ACC112 (cell line): ENCODE measurements at regions not wholly inside any gene's neighbourhood (a gene's known extent, or its start where the extent isn't known, plus 50 kb on each side); places are given as distances from the start of the nearest gene placed in this dataset.

Source experiments
- H2AFZ ChIP-seq: fragments of 200-600 bp; sonication (generic); one replicate; pipeline ENCODE4 v1.6.0; 2017; ENCODE audit warnings: antibody characterized with exemption, low read length; ENCODE audit not compliant: unreplicated experiment
- H3K27ac ChIP-seq: fragments of 200-600 bp; sonication (generic); 2 replicates; pipeline ENCODE4 v1.5.1; 2014; ENCODE audit warnings: low read depth, mild to moderate bottlenecking, antibody characterized with exemption, low read length, moderate library complexity
- H3K27me3 ChIP-seq: fragments of 200-600 bp; sonication (generic); 2 replicates; pipeline ENCODE4 v1.6.1; 2014; ENCODE audit warnings: mild to moderate bottlenecking, antibody characterized with exemption, low read length, moderate library complexity, mixed read lengths; ENCODE audit not compliant: insufficient read depth
- H3K36me3 ChIP-seq: fragments of 200-600 bp; sonication (generic); 2 replicates; pipeline ENCODE4 v1.6.1; 2016; ENCODE audit warnings: mild to moderate bottlenecking, antibody characterized with exemption, low read length, moderate library complexity, mixed read lengths; ENCODE audit not compliant: insufficient read depth
- H3K4me1 ChIP-seq: fragments of 200-600 bp; sonication (generic); one replicate; pipeline ENCODE4 v1.6.1; 2016; ENCODE audit warnings: low read length, mixed read lengths; ENCODE audit not compliant: insufficient read depth, unreplicated experiment, control insufficient read depth
- H3K4me3 ChIP-seq: fragments of 200-600 bp; sonication (generic); 2 replicates; pipeline ENCODE4 v1.5.1; 2014; ENCODE audit warnings: mild to moderate bottlenecking, low read depth, low read length
- H3K79me2 ChIP-seq: fragments of 200-600 bp; sonication (generic); one replicate; pipeline ENCODE4 v1.6.0; 2016; ENCODE audit warnings: low read length; ENCODE audit not compliant: control insufficient read depth, unreplicated experiment, insufficient read depth

DNA sequence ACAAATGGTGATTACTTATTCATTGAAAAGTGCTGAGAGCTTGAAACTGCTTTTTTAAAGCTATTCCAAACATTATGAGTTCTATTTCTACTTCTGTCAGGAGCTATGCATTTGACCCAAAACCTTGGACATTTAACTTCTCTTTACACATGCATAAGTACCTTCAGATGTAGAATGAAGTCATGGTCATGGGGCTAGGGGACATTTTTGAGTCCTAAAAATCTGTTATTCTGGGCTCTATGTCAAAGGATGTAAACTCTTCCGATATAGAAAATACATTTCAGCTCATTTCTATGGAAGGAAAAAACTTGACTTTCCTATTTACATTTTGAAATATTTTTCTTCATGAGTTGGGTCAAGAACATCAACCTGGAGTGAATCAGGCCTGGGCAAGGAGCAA lies 179.5 kb upstream of the CXCL12 start:
- Histone ChIP-seq H3K36me3 (no peaks in the 10 kb centered on the region), H3K79me2 (no peaks in the 10 kb centered on the region), H3K4me3 (no peak overlapping the region), H3K4me1 (peaks cover 25% of the 10 kb centered on the region), H2AFZ (no peak overlapping the region), H3K27me3 (no peaks in the 10 kb centered on the region), H3K27ac (no peak overlapping the region)

DNA sequence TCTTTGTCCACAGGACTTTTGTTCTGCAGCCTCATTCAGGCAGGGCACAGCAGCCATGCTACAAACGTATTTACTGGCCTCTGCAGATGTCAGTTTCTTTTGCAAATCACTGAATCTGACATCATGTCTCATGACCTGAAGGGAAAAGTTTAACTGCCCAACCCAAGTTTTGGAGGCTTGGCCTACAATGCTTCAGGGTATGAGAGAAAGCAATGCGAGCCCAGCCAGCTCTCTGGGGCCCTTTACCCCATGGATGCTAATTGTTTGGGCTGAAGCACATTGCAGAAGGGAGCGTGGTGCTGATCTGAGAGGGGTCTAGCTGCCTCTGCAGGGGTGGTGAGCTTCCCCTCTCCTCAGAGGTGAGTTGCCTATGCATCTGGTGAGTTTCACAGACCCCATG lies 179.9 kb upstream of the CXCL12 start:
- H2AFZ ChIP-seq, result no peak overlapping the region
- H3K36me3 ChIP-seq, result no peaks in the 10 kb centered on the region
- peaks cover 28% of the 10 kb centered on the region for H3K4me1 ChIP-seq
- no peak overlapping the region for H3K27ac ChIP-seq
- no peak overlapping the region for H3K4me3 ChIP-seq
- no peaks in the 10 kb centered on the region for H3K27me3 ChIP-seq
- H3K79me2 ChIP-seq, result no peaks in the 10 kb centered on the region

DNA sequence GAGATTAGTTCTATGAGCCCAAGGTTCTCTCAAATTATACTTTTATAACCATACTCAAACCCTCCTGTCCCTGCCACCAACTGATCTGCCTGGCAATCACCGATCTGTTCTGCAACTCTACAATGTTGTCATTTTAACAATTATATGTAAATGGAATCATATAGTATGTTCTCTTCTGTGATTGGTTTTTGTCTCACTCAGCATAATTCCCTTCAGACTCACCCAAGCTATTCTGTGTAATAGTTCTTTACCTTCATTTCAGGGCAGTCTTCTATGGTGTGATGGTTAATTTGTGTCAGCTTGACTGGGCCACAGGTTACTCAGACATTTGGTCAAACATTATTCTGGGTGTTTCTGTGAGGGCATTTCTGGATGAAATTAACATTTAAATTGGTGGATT lies 181.9 kb upstream of the CXCL12 start:
- no peak overlapping the region for H3K27ac ChIP-seq
- no peak overlapping the region for H3K4me3 ChIP-seq
- no peaks in the 10 kb centered on the region for H3K36me3 ChIP-seq
- peaks cover 43% of the 10 kb centered on the region for H3K4me1 ChIP-seq
- H2AFZ ChIP-seq, result no peak overlapping the region
- no peaks in the 10 kb centered on the region for H3K27me3 ChIP-seq
- no peaks in the 10 kb centered on the region for H3K79me2 ChIP-seq

DNA sequence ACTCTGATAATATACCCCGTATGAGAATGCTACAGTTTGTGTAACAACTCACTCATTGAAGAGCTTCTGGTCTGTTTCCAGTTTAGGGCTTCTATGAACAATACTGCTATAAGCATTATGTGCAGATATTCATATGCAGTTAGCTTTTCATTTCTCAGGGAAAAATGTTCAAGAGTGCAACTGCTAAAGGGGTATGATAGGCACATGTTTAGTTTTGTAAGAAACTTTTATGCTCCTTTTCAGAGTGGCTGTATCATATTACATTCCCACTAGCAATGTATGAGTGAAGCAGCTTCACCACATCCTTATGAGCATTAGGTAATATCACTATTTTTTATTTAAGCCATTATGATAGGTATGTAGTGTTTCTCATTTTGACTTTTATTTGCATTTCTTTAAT lies 182.6 kb upstream of the CXCL12 start:
- H3K4me3 ChIP-seq, result no peak overlapping the region
- no peaks in the 10 kb centered on the region for H3K27me3 ChIP-seq

DNA sequence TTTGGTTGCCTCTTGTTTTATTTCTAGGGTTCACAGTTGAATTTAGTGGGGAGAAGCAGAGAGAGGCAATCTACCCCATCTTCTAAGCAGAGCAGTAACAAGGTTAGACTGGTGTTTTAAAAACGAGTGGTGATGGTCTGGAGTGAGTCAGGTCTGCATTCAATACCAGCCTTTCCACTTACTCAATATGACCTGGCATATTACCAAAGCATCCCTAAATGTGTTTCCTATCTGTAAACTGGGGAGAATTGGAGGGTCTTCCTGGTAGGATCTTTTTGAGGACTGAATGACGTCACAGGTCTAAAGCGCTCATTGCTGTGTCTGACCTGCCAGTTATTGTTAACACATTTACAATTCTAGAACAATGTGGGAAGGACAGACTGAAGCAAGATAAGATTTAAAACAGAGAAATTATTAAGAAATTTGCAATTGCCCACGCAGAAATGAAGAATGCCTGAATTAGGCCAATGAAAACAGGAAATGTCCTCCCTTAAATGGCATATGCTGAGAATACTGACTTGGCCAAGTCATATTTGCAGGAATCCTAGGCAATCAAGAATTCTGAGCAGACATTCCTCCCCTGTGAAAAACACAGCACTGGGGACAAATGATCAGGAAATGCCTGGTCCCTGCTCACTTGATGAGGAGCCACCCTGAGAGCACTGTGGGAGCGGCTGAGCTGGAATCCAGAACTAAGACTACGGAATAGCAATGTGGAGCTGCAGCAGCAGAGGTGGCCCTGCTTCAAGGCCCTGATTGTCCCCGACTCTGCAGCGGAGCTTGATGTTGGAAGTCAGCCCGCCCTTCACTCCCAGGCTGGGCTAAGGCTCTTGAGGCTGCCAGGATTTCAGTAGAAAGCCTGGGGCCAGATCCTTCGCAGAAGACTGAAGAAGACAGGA lies 184.5 kb upstream of the CXCL12 start:
- H2AFZ ChIP-seq, result peak overlapping the region; percentile 94
- peak overlapping the region; percentile 98 for H3K27ac ChIP-seq
- no peaks in the 10 kb centered on the region for H3K79me2 ChIP-seq

More for the DNA sequence above, 182.6 kb upstream of the CXCL12 start:
- peaks cover 46% of the 10 kb centered on the region for H3K4me1 ChIP-seq
- peak overlapping the region; percentile 41 for H2AFZ ChIP-seq
- no peaks in the 10 kb centered on the region for H3K79me2 ChIP-seq
- no peaks in the 10 kb centered on the region for H3K36me3 ChIP-seq
- H3K27ac ChIP-seq, result no peak overlapping the region

DNA sequence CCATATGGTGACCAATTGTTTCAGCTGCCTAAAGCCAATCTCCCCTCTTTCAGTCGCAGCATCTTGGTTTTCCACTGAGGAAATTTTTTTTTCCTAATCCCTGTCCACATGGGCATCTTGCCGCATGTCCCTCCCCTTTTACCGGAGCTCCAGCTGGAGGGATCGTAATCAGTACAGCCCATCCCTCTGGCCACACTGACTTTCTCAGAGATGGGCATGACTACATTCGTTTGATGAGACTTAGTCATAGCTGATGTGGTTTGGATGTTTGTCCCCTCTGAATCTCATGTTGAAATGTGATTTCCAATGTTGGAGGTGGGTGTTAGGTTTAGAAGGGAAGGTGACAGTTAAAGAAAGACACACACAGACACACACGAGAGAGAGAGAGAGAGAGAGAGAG lies 186.8 kb upstream of the CXCL12 start:
- Histone ChIP-seq H3K79me2 (no peaks in the 10 kb centered on the region), H3K4me1 (peaks cover 46% of the 10 kb centered on the region), H3K4me3 (no peak overlapping the region), H3K27ac (no peak overlapping the region), H2AFZ (no peak overlapping the region), H3K36me3 (no peaks in the 10 kb centered on the region), H3K27me3 (no peaks in the 10 kb centered on the region)

More for the DNA sequence above, 184.5 kb upstream of the CXCL12 start:
- H3K4me3 ChIP-seq, result peak overlapping the region; percentile 51
- peaks cover 46% of the 10 kb centered on the region for H3K4me1 ChIP-seq
- H3K36me3 ChIP-seq, result no peaks in the 10 kb centered on the region
- H3K27me3 ChIP-seq, result no peaks in the 10 kb centered on the region

DNA sequence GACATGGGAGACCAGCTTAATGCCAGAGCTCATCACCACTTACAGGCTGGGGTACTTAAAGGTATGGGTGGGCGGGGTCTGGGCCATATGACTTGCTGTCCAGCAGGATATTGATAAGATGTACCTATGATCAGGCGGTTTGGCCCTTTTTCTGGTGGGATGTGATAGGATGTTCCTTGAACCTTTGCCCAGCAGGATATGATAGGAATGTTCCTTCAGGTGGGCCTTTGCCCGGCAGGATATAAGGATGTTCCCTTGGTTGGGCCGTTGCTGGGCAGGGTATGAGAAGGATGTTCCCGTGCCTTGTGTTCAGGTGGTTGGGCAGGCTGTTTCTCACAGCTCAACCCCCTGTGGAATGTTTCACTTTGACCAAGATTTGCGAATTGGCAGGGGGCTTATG lies 187.2 kb upstream of the CXCL12 start:
- H2AFZ ChIP-seq, result no peak overlapping the region
- no peak overlapping the region for H3K4me3 ChIP-seq
- H3K27me3 ChIP-seq, result no peaks in the 10 kb centered on the region
- peaks cover 43% of the 10 kb centered on the region for H3K4me1 ChIP-seq
- H3K79me2 ChIP-seq, result no peaks in the 10 kb centered on the region
- H3K36me3 ChIP-seq, result no peaks in the 10 kb centered on the region
- H3K27ac ChIP-seq, result no peak overlapping the region

DNA sequence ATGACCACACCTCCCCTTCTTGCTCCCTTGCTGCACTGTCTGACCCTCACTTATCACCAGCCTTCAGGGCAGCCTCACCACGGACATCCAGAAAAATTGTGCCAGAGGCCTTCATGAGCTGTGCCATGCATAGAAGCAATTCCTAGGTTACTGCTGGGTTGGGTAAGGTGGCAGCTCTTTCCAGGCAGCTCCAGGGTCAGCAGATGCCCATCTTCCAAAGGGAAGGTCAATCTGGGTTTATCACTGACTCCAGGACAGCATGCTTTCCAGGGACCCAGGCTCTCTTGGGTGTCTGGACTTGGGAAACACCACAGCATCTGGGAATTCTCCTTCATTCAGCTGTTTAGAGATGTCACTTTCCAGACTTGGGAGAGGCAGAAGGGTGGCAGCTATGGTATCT lies 188.9 kb upstream of the CXCL12 start:
- Histone ChIP-seq H3K4me1 (peaks cover 26% of the 10 kb centered on the region), H3K27me3 (no peaks in the 10 kb centered on the region), H2AFZ (no peak overlapping the region), H3K36me3 (no peaks in the 10 kb centered on the region), H3K4me3 (no peak overlapping the region), H3K79me2 (no peaks in the 10 kb centered on the region), H3K27ac (no peak overlapping the region)

DNA sequence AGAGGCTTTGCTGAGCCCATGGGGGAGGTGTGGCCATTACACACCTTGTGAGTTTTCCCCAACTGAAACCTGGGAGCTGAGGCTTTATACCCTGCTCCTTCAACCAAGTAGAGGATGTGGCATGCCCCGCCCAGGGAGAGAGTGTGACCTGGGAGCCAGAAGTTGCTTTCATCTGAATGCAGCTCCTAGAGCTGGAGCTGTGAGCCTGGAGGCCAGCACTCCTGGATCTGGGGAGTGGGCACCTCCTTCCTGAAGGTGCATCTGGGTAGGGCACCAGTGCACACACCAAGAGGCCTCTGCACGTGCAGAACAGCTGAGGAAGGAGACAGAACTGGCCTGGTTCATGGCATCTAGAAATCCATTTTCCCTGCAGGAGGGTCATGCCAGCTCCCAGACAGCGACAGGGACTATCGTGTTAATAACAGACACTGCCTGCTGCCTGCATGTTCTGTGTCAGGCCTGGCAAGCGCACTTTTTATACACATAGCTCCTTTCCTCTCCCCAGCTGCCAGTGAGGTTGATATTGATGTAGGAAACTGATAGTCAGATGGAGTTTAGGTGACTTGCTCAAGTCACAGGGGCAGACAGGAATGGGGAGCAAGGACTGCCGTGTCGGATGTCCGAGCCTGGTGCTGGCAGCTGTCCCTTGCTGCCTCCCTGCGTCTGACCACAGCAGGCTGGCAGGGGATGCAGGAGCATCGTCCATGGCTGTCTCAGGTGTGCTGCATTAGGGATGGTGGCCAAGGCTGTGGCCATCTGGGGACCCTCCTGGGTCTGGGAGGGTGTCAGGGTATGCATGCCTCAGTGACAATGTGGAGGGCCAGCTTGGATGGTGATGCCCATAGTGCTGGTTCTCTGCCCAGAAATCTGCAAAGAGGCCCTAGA lies 189.9 kb upstream of the CXCL12 start:
- no peaks in the 10 kb centered on the region for H3K36me3 ChIP-seq
- H3K79me2 ChIP-seq, result no peaks in the 10 kb centered on the region
- peaks cover 17% of the 10 kb centered on the region for H3K4me1 ChIP-seq
- no peaks in the 10 kb centered on the region for H3K27me3 ChIP-seq
- no peak overlapping the region for H3K27ac ChIP-seq
- no peak overlapping the region for H2AFZ ChIP-seq
- H3K4me3 ChIP-seq, result no peak overlapping the region

DNA sequence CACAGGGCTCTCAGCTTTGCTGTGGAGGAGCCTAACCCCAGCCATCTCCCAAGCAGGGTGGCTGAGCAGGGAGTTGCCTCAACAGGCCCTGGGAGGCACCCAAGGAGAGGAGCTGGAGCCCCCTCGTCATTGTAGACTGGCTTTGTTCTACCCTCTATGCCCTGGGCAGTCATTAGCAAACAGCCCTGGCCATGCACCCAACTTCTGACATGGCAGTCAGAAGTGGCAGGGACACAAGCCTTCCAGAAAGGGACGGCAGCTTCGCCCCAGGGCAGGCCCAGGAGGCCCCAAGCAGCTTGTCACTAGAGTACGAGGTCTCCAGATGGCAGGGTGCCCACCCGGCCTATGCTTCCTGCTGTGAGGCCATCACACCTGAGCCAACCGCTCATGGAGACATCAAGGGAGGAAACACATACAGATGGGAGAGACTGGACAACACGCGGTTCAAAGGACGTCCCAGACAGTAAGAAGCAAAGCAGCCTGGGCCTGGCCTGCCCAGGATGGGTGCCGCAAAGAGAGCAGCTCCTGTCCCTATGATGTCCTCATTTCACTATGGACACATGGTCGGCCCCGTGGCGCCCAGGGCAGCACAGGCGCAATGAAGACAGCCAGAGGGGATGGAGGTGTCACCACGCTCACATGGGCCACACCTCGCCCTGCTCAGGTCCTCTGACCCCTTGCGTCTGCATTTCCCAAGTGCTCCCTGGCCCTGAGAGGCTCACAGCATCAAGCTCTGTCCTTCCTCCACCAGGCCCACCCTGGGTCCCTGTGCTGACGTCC lies 190.9 kb upstream of the CXCL12 start:
- Histone ChIP-seq H3K36me3 (no peaks in the 10 kb centered on the region), H3K27me3 (no peaks in the 10 kb centered on the region), H3K27ac (no peak overlapping the region), H3K79me2 (no peaks in the 10 kb centered on the region), H2AFZ (no peak overlapping the region), H3K4me1 (peaks cover 7% of the 10 kb centered on the region), H3K4me3 (no peak overlapping the region)
